CD4-positive, alpha-beta T cell treated with Interleukin-21 for 1 hour (primary cell): ENCODE measurements at regions not wholly inside any gene's neighbourhood (a gene's known extent, or its start where the extent isn't known, plus 50 kb on each side); places are given as distances from the start of the nearest gene placed in this dataset.

Experiments used
- DNase-seq: peaks from one replicate; pipeline ENCODE4 v3.0.0-alpha.2; 2020

- no peak for DNase-seq
Measured at GRCh38 chr6:122077603-122078002, 321.8 kb upstream of the HSF2 start.

- no peak for DNase-seq
Measured at GRCh38 chr6:122078481-122078880, 321.0 kb upstream of the HSF2 start.

- DNase-seq, result no peak
Measured at GRCh38 chr6:122079916-122080315, 319.5 kb upstream of the HSF2 start.

GRCh38 chr6:122081921-122082320, 317.5 kb upstream of the HSF2 start:
- no peak for DNase-seq

GRCh38 chr6:122082370-122082769, 317.1 kb upstream of the HSF2 start:
- no peak for DNase-seq

GRCh38 chr6:122092366-122092765, 307.1 kb upstream of the HSF2 start:
- no peak for DNase-seq

- DNase-seq, result no peak
Measured at GRCh38 chr6:122098201-122098678, 301.2 kb upstream of the HSF2 start.

- no peak for DNase-seq
Measured at GRCh38 chr6:122102026-122102425, 297.4 kb upstream of the HSF2 start.

GRCh38 chr6:122107256-122107852, 292.1 kb upstream of the HSF2 start:
- no peak for DNase-seq

GRCh38 chr6:122109075-122109474, 290.4 kb upstream of the HSF2 start:
- no peak for DNase-seq

- DNase-seq, result no peak
Measured at GRCh38 chr6:122114717-122115116, 284.7 kb upstream of the HSF2 start.

GRCh38 chr6:122116119-122116834, 283.2 kb upstream of the HSF2 start:
- DNase-seq, result no peak

GRCh38 chr6:122116835-122117627, 282.4 kb upstream of the HSF2 start:
- no peak for DNase-seq

- no peak for DNase-seq
Measured at GRCh38 chr6:122118945-122119506, 280.4 kb upstream of the HSF2 start.

GRCh38 chr6:122122202-122122601, 277.2 kb upstream of the HSF2 start:
- no peak for DNase-seq

GRCh38 chr6:122122686-122123085, 276.8 kb upstream of the HSF2 start:
- DNase-seq, result no peak

GRCh38 chr6:122124908-122125307, 274.5 kb upstream of the HSF2 start:
- no peak for DNase-seq

- no peak for DNase-seq
Measured at GRCh38 chr6:122126894-122127293, 272.6 kb upstream of the HSF2 start.

- no peak for DNase-seq
Measured at GRCh38 chr6:122128445-122128844, 271.0 kb upstream of the HSF2 start.

- no peak for DNase-seq
Measured at GRCh38 chr6:122129313-122130025, 270.0 kb upstream of the HSF2 start.

GRCh38 chr6:122130026-122130348, 269.5 kb upstream of the HSF2 start:
- no peak for DNase-seq

- no peak for DNase-seq
Measured at GRCh38 chr6:122130518-122130917, 268.9 kb upstream of the HSF2 start.

GRCh38 chr6:122136386-122136785, 263.1 kb upstream of the HSF2 start:
- DNase-seq, result no peak
